ENCODE measurements at regions not wholly inside any gene's neighbourhood (a gene's known extent, or its start where the extent isn't known, plus 50 kb on each side); places are given as distances from the start of the nearest gene placed in this dataset.

DNA sequence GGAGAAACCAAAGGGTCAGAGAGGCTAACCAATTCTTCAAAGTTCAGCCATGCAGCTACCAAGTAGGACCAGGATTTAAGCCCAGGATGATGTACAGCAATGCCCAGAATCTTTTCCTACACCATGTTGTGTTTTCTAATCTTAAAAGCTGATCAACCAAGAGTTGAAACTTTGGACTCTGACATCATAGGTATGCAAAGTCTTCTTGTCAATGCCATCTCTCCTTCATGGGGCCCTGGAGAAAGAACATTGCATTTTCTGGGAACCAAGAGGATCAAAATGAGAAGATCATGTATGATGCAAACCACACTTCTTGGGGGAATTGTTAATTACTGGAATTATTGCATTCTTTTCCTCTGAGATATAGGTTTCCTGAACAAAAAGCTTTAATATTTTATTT, 54.4 kb upstream of the XPA start:
- TF ChIP-seq POLR2A (IDR thresholded peaks at IDR 0.05) (no peak), CTCF (IDR thresholded peaks at IDR 0.05) (no peak)
